ENCODE measurements at regions not wholly inside any gene's neighbourhood (a gene's known extent, or its start where the extent isn't known, plus 50 kb on each side); places are given as distances from the start of the nearest gene placed in this dataset.
A peak's percentile ranks its signal among the peaks of the same experiment; 100 is the strongest.
"Not testable (repeated sequence)": the region's sequence is repeated elsewhere in the genome, so short reads cannot be mapped to it uniquely, and the experiment has no call there.

GRCh38 chrX:66766318-66766717, 127.4 kb upstream of the EDA2R start:
- DNase-seq (ENCODE audit: low spot score): no peak
- in situ Hi-C loops (cut with MboI; ENCODE audit: low sequenced_read_pairs, unreplicated experiment): no loop called here
- TF ChIP-seq CTCF (IDR thresholded peaks at IDR 0.05; ENCODE audit: borderline replicate concordance, control extremely low read depth, extremely low read depth, insufficient read depth, missing control alignments): no peak

- TF ChIP-seq CTCF (IDR thresholded peaks at IDR 0.05; ENCODE audit: borderline replicate concordance, control extremely low read depth, extremely low read depth, insufficient read depth, missing control alignments): no peak
- in situ Hi-C loops (cut with MboI; ENCODE audit: low sequenced_read_pairs, unreplicated experiment): no loop called here
Measured at GRCh38 chrX:66760651-66761050, 121.8 kb upstream of the EDA2R start.

GRCh38 chrX:66756717-66757116, 117.8 kb upstream of the EDA2R start:
- no peak for TF ChIP-seq CTCF (IDR thresholded peaks at IDR 0.05; ENCODE audit: borderline replicate concordance, control extremely low read depth, extremely low read depth, insufficient read depth, missing control alignments)
- in situ Hi-C loops (cut with MboI; ENCODE audit: low sequenced_read_pairs, unreplicated experiment): no loop called here
- peak; percentile 4 for DNase-seq (ENCODE audit: low spot score)

More at GRCh38 chrX:66760651-66761050, 121.8 kb upstream of the EDA2R start:
- no peak for DNase-seq (ENCODE audit: low spot score)

- in situ Hi-C loops (cut with MboI; ENCODE audit: low sequenced_read_pairs, unreplicated experiment): no loop called here
- no peak for DNase-seq (ENCODE audit: low spot score)
- no peak for TF ChIP-seq CTCF (IDR thresholded peaks at IDR 0.05; ENCODE audit: borderline replicate concordance, control extremely low read depth, extremely low read depth, insufficient read depth, missing control alignments)
Measured at GRCh38 chrX:66751136-66751782, 112.4 kb upstream of the EDA2R start.

DNA sequence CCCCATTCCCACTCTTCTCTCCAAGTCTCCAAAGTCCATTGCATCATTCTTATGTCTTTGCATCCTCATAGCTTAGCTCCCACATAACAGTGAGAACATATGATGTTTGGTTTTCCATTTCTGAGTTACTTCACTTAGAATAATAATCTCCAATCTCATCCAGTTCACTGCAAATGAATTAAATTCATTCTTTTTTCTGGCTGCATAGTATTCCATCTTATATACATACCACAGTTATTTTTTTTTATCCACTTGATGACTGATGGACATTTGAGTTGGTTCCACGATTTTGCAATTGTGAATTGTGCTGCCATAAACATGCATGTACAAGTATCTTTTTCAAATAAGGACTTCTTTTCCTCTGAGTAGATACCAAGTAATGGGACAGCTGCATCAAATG, 105.6 kb upstream of the EDA2R start:
- DNase-seq (ENCODE audit: low spot score): not testable (repeated sequence)
- in situ Hi-C loops (cut with MboI; ENCODE audit: low sequenced_read_pairs, unreplicated experiment): loop anchor here (25.0 kb wide), 2 partner anchors 732 to 1157 kb away; no protein-coding TSS in a partner anchor

DNA sequence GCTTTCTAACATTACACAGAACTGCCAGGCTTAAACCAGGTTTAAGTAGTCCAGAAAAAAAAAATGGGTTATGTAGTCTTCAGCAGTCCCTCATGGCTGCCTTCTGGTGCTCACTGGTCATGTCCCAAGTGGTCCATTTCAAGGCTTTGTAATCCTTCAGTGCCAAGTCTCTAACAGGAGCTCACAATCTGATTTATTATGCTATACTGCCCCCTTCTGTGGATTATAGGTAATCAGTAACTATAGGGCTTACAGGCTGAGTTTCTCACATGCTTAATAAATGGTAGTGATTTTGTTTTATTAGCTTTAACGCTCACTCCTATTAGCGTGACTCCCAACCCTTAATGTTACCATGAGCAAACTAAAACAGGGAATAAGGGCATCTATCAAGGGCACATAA, 92.5 kb upstream of the EDA2R start:
- in situ Hi-C loops (cut with MboI; ENCODE audit: low sequenced_read_pairs, unreplicated experiment): loop anchor here (25.0 kb wide), 2 partner anchors 719 to 1144 kb away; no protein-coding TSS in a partner anchor
- TF ChIP-seq CTCF (IDR thresholded peaks at IDR 0.05; ENCODE audit: borderline replicate concordance, control extremely low read depth, extremely low read depth, insufficient read depth, missing control alignments): peak; percentile 48
- DNase-seq (ENCODE audit: low spot score): peak; percentile 27

DNA sequence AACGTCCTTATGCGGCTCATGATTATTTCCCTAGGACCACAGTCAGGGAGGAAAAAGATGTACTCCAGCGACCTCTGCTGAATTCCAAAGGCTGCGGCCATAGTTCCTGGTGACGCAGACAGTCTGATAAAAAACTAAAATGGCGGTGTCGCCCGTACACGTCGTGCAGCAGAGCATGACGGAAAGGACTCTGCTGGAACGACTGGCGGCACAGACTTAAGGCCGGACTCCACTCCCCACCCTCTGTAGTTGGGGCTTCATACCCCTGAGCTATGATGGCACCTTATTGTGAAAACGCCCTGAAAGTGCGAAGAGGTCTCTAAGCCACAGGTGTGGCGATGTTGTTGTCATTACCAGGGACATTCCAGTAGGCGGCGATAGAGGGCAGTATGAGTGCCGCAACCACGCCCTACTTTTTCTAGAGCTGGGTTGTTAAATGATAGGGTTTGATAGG, 90.0 kb upstream of the EDA2R start:
- in situ Hi-C loops (cut with MboI; ENCODE audit: low sequenced_read_pairs, unreplicated experiment): loop anchor here (25.0 kb wide), 2 partner anchors 717 to 1142 kb away; no protein-coding TSS in a partner anchor
- peak; percentile 21 for DNase-seq (ENCODE audit: low spot score)
- TF ChIP-seq CTCF (IDR thresholded peaks at IDR 0.05; ENCODE audit: borderline replicate concordance, control extremely low read depth, extremely low read depth, insufficient read depth, missing control alignments): peak; percentile 49
